KBM-7 (cell line): ENCODE measurements at regions not wholly inside any gene's neighbourhood (a gene's known extent, or its start where the extent isn't known, plus 50 kb on each side); places are given as distances from the start of the nearest gene placed in this dataset.
"Not testable (repeated sequence)": the region's sequence is repeated elsewhere in the genome, so short reads cannot be mapped to it uniquely, and the experiment has no call there.

Experiments
- DNase-seq: peaks from one replicate; pipeline ENCODE4 v3.0.0-alpha.2; 2015
- in situ Hi-C: fragments of 300-500 bp; cut with MboI; formaldehyde crosslinking; loops from 2 replicates; pipeline ENCODE4 v1.14.3; 2020; ENCODE audit warnings: low sequenced_read_pairs, low pct_unique_long_range_greater_than_20kb, mixed read lengths

GRCh38 chr15:69921626-69922619, 175.8 kb downstream of the TLE3 start:
- in situ Hi-C loops = no loop called here

GRCh38 chr15:69924531-69924930, 173.2 kb downstream of the TLE3 start:
- in situ Hi-C loops = no loop called here
- DNase-seq = no peak

More at GRCh38 chr15:69921626-69922619, 175.8 kb downstream of the TLE3 start:
- no peak for DNase-seq

- no peak for DNase-seq
- in situ Hi-C loops = no loop called here
Observed at GRCh38 chr15:69926006-69926405, 171.7 kb downstream of the TLE3 start.

GRCh38 chr15:69926721-69927120, 171.0 kb downstream of the TLE3 start:
- in situ Hi-C loops = no loop called here
- DNase-seq = no peak

GRCh38 chr15:69928890-69929289, 168.8 kb downstream of the TLE3 start:
- in situ Hi-C loops, DNase-seq: not testable (repeated sequence)

GRCh38 chr15:69929905-69930630, 167.6 kb downstream of the TLE3 start:
- in situ Hi-C loops = no loop called here
- DNase-seq = no peak

- in situ Hi-C loops = no loop called here
- no peak for DNase-seq
Observed at GRCh38 chr15:69930754-69931153, 167.0 kb downstream of the TLE3 start.

GRCh38 chr15:69931156-69931555, 166.6 kb downstream of the TLE3 start:
- DNase-seq = no peak
- in situ Hi-C loops = no loop called here

GRCh38 chr15:69934607-69935006, 163.1 kb downstream of the TLE3 start:
- in situ Hi-C loops = no loop called here
- no peak for DNase-seq

GRCh38 chr15:69939513-69940440, 157.9 kb downstream of the TLE3 start:
- in situ Hi-C loops = no loop called here

GRCh38 chr15:69940441-69941300, 157.0 kb downstream of the TLE3 start:
- in situ Hi-C loops = no loop called here
- DNase-seq = no peak

More at GRCh38 chr15:69939513-69940440, 157.9 kb downstream of the TLE3 start:
- DNase-seq = no peak

- DNase-seq = no peak
- in situ Hi-C loops = no loop called here
Observed at GRCh38 chr15:69941301-69941605, 156.5 kb downstream of the TLE3 start.

- DNase-seq = no peak
Observed at GRCh38 chr15:69941706-69942495, 155.8 kb downstream of the TLE3 start.

GRCh38 chr15:69943637-69944036, 154.1 kb downstream of the TLE3 start:
- DNase-seq = no peak
- in situ Hi-C loops = no loop called here

More at GRCh38 chr15:69941706-69942495, 155.8 kb downstream of the TLE3 start:
- in situ Hi-C loops = no loop called here

- no peak for DNase-seq
Observed at GRCh38 chr15:69945729-69946128, 152.0 kb downstream of the TLE3 start.

GRCh38 chr15:69946870-69947269, 150.8 kb downstream of the TLE3 start:
- no peak for DNase-seq
- in situ Hi-C loops = no loop called here

More at GRCh38 chr15:69945729-69946128, 152.0 kb downstream of the TLE3 start:
- in situ Hi-C loops = no loop called here

- no peak for DNase-seq
- in situ Hi-C loops = no loop called here
Observed at GRCh38 chr15:69947394-69947793, 150.3 kb downstream of the TLE3 start.

GRCh38 chr15:69949485-69949884, 148.2 kb downstream of the TLE3 start:
- no peak for DNase-seq
- in situ Hi-C loops = no loop called here
